AG04450 (cell line): ENCODE measurements at regions not wholly inside any gene's neighbourhood (a gene's known extent, or its start where the extent isn't known, plus 50 kb on each side); places are given as distances from the start of the nearest gene placed in this dataset.

Experiments used
- CTCF ChIA-PET: fragments of 300-600, 350-600 bp; formaldehyde crosslinking; extraction: SDS; loops from one replicate; lab custom pipeline; 2022; ENCODE audit warnings: antibody characterized with exemption, inconsistent platforms; lab: Charles Lee
- POLR2A ChIA-PET: fragments of 350-600 bp; formaldehyde crosslinking; extraction: SDS; loops from one replicate; lab custom pipeline; 2021; ENCODE audit warnings: antibody characterized with exemption, inconsistent platforms; lab: Yijun Ruan, JAX
- DNase-seq: peaks from one replicate; pipeline ENCODE4 v3.0.0-alpha.2; 2011; ENCODE audit warnings: low read depth, low spot score
- H3K27ac ChIP-seq: one replicate; pipeline ENCODE4 v1.5.1; 2012; ENCODE audit warnings: low read depth, low read length, control low read depth
- H3K27me3 ChIP-seq: one replicate; pipeline ENCODE4 v1.6.0; 2012; ENCODE audit warnings: low read length; ENCODE audit not compliant: control insufficient read depth, insufficient read depth
- H3K4me3 ChIP-seq: 2 replicates; pipeline ENCODE4 v1.5.1; 2011; ENCODE audit warnings: mild to moderate bottlenecking, low read depth, low read length, control low read depth
- H3K9me3 ChIP-seq: 2 replicates; pipeline ENCODE4 v1.5.1; 2012; ENCODE audit warnings: low read length; ENCODE audit not compliant: control insufficient read depth, insufficient read depth
- TF ChIP-seq, protein P1 (sequence below): IDR thresholded peaks from 2 replicates; pipeline ENCODE4 v1.5.1; 2011; ENCODE audit warnings: low read depth, low read length, control low read depth, inconsistent platforms

GRCh38 chr10:59068581-59069191 lies 107.8 kb upstream of the PHYHIPL start:
- POLR2A ChIA-PET, result no interaction called here
- CTCF ChIA-PET, result no interaction called here
- DNase-seq, result no peak

GRCh38 chr10:59072038-59072437 lies 104.4 kb upstream of the PHYHIPL start:
- POLR2A ChIA-PET, result no interaction called here

More at GRCh38 chr10:59068581-59069191, 107.8 kb upstream of the PHYHIPL start:
- Histone ChIP-seq H3K27ac (no peak overlapping the region), H3K9me3 (no peaks in the 10 kb centered on the region), H3K4me3 (no peak overlapping the region), H3K27me3 (no peaks in the 10 kb centered on the region)
- TF ChIP-seq, protein P1, sequence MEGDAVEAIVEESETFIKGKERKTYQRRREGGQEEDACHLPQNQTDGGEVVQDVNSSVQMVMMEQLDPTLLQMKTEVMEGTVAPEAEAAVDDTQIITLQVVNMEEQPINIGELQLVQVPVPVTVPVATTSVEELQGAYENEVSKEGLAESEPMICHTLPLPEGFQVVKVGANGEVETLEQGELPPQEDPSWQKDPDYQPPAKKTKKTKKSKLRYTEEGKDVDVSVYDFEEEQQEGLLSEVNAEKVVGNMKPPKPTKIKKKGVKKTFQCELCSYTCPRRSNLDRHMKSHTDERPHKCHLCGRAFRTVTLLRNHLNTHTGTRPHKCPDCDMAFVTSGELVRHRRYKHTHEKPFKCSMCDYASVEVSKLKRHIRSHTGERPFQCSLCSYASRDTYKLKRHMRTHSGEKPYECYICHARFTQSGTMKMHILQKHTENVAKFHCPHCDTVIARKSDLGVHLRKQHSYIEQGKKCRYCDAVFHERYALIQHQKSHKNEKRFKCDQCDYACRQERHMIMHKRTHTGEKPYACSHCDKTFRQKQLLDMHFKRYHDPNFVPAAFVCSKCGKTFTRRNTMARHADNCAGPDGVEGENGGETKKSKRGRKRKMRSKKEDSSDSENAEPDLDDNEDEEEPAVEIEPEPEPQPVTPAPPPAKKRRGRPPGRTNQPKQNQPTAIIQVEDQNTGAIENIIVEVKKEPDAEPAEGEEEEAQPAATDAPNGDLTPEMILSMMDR, result no peak

DNA sequence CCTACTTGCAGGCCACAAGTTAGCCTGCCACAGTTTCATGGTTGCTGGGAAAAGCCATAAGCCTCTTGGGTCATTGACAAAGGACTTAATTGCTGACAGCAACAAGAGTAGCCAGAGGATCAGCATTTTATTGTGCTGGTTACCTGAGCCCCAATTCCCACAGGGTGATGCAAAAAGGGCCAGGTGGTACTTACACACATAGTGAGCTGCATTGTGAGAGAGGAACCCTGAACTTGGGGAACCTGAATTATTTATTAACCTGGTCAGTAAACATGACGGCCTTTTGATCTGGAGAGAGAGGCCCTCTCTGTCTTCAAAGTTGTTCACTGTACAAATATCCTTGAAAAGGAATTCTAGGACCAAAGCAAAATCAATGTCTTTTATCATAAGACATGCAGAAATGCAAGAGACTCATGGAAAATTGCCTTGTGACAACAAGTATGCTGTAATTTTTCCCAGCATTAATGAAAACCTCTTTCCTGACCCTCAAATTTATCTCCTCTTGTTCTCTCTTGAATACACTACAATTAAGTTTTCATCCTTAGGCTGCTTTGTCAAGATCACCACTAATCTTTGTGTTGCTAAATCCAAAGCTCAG lies 102.9 kb upstream of the PHYHIPL start:
- H3K9me3 ChIP-seq, result no peaks in the 10 kb centered on the region
- no peak overlapping the region for H3K27ac ChIP-seq
- TF ChIP-seq, protein P1, result no peak
- no peaks in the 10 kb centered on the region for H3K27me3 ChIP-seq
- H3K4me3 ChIP-seq, result no peak overlapping the region
- DNase-seq, result no peak
- POLR2A ChIA-PET, result no interaction called here
- CTCF ChIA-PET, result no interaction called here

More at GRCh38 chr10:59072038-59072437, 104.4 kb upstream of the PHYHIPL start:
- Histone ChIP-seq H3K27ac (no peak overlapping the region), H3K27me3 (no peaks in the 10 kb centered on the region), H3K9me3 (no peaks in the 10 kb centered on the region), H3K4me3 (no peak overlapping the region)
- CTCF ChIA-PET, result no interaction called here
- TF ChIP-seq, protein P1, result no peak
- no peak for DNase-seq

DNA sequence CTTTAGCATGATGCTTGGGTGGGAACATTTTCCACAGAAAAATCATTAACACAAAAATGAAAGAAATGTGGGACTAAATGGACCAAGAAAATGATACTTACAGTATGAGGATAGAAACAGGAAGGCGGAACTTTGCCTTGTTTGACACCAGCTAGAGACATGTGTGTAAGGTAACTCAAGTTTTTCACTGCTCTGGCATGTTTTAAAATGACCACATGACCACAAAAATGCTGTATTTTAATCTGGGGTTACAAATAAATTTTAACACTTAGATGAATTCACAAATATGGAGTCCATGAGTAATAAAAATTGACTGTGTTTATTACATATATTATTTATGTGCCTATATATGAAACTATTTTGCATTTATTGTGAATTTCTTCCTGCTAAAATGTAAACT lies 100.9 kb upstream of the PHYHIPL start:
- no peak for DNase-seq
- ChIA-PET POLR2A (no interaction called here), CTCF (no interaction called here)
- H3K27ac ChIP-seq, result no peak overlapping the region
- H3K9me3 ChIP-seq, result no peaks in the 10 kb centered on the region
- no peak overlapping the region for H3K4me3 ChIP-seq
- no peaks in the 10 kb centered on the region for H3K27me3 ChIP-seq
- TF ChIP-seq, protein P1, result no peak

- DNase-seq, result no peak
- Histone ChIP-seq H3K27me3 (no peaks in the 10 kb centered on the region), H3K9me3 (no peaks in the 10 kb centered on the region), H3K27ac (no peak overlapping the region), H3K4me3 (no peak overlapping the region)
- ChIA-PET POLR2A (no interaction called here), CTCF (no interaction called here)
- TF ChIP-seq, protein P1, result no peak
Observed at GRCh38 chr10:59077855-59078254, 98.6 kb upstream of the PHYHIPL start.
